ENCODE measurements at regions not wholly inside any gene's neighbourhood (a gene's known extent, or its start where the extent isn't known, plus 50 kb on each side); places are given as distances from the start of the nearest gene placed in this dataset.
"Not testable (repeated sequence)": the region's sequence is repeated elsewhere in the genome, so short reads cannot be mapped to it uniquely, and the experiment has no call there.

DNA sequence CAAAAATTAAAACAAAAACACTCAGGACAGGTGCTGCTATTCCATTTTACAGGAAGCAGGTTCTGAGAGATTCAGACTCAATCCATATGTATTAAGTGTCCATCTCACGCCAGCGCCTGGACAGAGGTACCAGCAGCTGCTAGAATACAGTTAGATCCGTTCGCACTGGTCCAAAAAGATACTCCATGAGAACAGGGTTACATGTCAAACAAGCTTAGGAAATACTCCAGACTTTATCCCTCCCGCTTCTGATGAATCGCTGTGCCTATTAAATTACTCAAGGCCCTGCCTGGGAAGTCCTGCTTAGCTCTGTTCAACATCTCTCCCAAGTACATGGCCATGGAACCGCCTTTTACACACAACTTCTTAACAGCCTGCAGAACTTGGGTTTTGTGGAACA lies 50.2 kb upstream of the SLC35C1 start:
- Mint-ChIP-seq H3K36me3 (ENCODE audit: low read depth) (no peaks in the 10 kb centered on the region), H3K27me3 (peaks cover 33% of the 10 kb centered on the region), H3K4me3 (no peak overlapping the region), H3K4me1 (no peaks in the 10 kb centered on the region), H3K27ac (no peak overlapping the region), H3K9me3 (no peaks in the 10 kb centered on the region)
- no peak for ATAC-seq (replicated peaks)

- Mint-ChIP-seq H3K4me1 (no peaks in the 10 kb centered on the region), H3K27me3 (peaks cover 33% of the 10 kb centered on the region), H3K9me3 (no peaks in the 10 kb centered on the region), H3K36me3 (ENCODE audit: low read depth) (no peaks in the 10 kb centered on the region), H3K4me3 (no peak overlapping the region), H3K27ac (no peak overlapping the region)
- no peak for ATAC-seq (replicated peaks)
Measured at GRCh38 chr11:45754261-45754709, 50.7 kb upstream of the SLC35C1 start.

GRCh38 chr11:45752106-45752505 lies 52.8 kb upstream of the SLC35C1 start:
- no peaks in the 10 kb centered on the region for H3K36me3 Mint-ChIP-seq (ENCODE audit: low read depth)
- no peak for ATAC-seq (replicated peaks)
- H3K9me3 Mint-ChIP-seq, result no peaks in the 10 kb centered on the region
- no peak overlapping the region for H3K27ac Mint-ChIP-seq
- no peaks in the 10 kb centered on the region for H3K4me1 Mint-ChIP-seq
- peaks cover 32% of the 10 kb centered on the region for H3K27me3 Mint-ChIP-seq
- no peak overlapping the region for H3K4me3 Mint-ChIP-seq

DNA sequence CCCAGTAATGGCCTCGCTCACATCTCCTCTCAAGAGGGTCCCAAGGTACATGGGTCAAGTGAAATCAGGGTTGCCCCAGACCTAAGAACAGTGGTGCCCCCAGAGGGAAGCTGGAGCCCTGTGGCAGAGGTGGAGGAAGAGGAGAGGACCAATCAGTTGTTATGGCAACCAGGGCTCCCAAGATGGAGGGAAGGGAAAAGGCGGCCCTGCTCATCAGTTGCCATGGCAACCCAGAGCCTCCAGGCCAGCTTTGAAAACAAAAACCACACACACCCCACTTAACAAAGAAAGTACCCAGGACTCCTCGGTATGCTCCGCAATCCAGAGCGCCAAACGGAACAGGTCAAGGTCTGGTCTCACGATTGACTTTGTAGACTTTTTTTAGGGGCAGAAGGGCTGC lies 53.5 kb upstream of the SLC35C1 start:
- Mint-ChIP-seq H3K9me3 (no peaks in the 10 kb centered on the region), H3K4me3 (no peak overlapping the region)

GRCh38 chr11:45750439-45750838 lies 54.5 kb upstream of the SLC35C1 start:
- Mint-ChIP-seq H3K4me1 (no peaks in the 10 kb centered on the region), H3K27me3 (peaks cover 30% of the 10 kb centered on the region), H3K36me3 (ENCODE audit: low read depth) (no peaks in the 10 kb centered on the region), H3K27ac (no peak overlapping the region), H3K9me3 (no peaks in the 10 kb centered on the region), H3K4me3 (no peak overlapping the region)
- no peak for ATAC-seq (replicated peaks)

More for the DNA sequence above, 53.5 kb upstream of the SLC35C1 start:
- Mint-ChIP-seq H3K4me1 (no peaks in the 10 kb centered on the region), H3K36me3 (ENCODE audit: low read depth) (no peaks in the 10 kb centered on the region), H3K27ac (no peak overlapping the region), H3K27me3 (peaks cover 30% of the 10 kb centered on the region)
- no peak for ATAC-seq (replicated peaks)

- H3K4me3 Mint-ChIP-seq, result no peak overlapping the region
- H3K36me3 Mint-ChIP-seq (ENCODE audit: low read depth), result no peaks in the 10 kb centered on the region
- ATAC-seq (replicated peaks), result no peak
- no peak overlapping the region for H3K27ac Mint-ChIP-seq
- no peaks in the 10 kb centered on the region for H3K4me1 Mint-ChIP-seq
- H3K27me3 Mint-ChIP-seq, result peaks cover 29% of the 10 kb centered on the region
- no peaks in the 10 kb centered on the region for H3K9me3 Mint-ChIP-seq
Measured at GRCh38 chr11:45748801-45749200, 56.1 kb upstream of the SLC35C1 start.

GRCh38 chr11:45745065-45745811 lies 59.7 kb upstream of the SLC35C1 start:
- no peaks in the 10 kb centered on the region for H3K9me3 Mint-ChIP-seq
- peaks cover 4% of the 10 kb centered on the region for H3K27me3 Mint-ChIP-seq
- H3K36me3 Mint-ChIP-seq (ENCODE audit: low read depth), result no peaks in the 10 kb centered on the region
- no peak for ATAC-seq (replicated peaks)
- H3K27ac Mint-ChIP-seq, result no peak overlapping the region
- no peaks in the 10 kb centered on the region for H3K4me1 Mint-ChIP-seq
- H3K4me3 Mint-ChIP-seq, result no peak overlapping the region

DNA sequence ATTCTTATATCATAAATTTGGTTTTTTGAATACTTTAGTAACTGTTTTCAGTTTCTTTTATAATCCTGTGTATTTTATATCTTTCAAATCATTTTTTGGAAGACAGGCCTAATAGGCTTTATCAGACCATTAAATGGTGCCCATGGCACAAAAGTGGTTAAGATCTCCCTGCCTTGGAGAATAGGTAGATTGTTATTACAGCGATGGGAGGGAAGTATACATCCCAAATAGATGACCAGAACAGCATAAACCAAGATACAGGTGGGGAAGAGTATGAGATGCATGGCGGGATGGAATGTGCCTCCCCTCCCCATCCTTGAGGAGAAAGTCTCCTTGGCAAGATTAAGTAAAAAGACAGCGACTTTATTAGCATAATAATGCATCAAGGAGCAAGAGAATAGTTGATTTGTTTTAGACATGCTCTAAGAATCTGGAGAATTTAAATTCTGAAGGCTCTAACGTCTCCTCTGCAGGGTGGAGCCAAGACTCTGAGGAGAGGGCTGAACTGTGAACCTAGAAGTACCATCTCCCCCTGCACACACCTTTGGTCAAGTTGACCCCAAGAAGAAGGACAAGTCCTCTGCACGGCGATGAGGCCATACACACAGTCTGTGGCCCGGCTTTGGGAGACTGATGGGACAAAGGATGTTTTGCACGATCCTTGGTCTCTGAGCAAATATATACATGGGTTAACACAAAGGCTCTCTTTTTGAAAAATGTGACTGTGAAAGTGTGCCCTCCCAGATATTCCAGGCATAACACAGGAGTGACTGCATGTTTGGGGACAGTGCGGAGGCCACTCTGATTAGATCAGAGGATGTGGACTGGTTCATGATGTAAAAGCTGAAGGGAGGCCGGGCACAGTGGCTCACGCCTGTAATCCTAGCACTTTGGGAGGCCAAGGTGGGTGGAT lies 61.1 kb upstream of the SLC35C1 start:
- no peak for ATAC-seq (replicated peaks)
- Mint-ChIP-seq H3K36me3 (ENCODE audit: low read depth) (no peaks in the 10 kb centered on the region), H3K27me3 (no peaks in the 10 kb centered on the region), H3K4me1 (no peaks in the 10 kb centered on the region), H3K4me3 (no peak overlapping the region), H3K9me3 (no peaks in the 10 kb centered on the region), H3K27ac (no peak overlapping the region)

- Mint-ChIP-seq H3K27me3 (no peaks in the 10 kb centered on the region), H3K27ac (no peak overlapping the region), H3K9me3 (no peaks in the 10 kb centered on the region), H3K4me3 (no peak overlapping the region), H3K4me1 (no peaks in the 10 kb centered on the region), H3K36me3 (ENCODE audit: low read depth) (no peaks in the 10 kb centered on the region)
- ATAC-seq (replicated peaks), result no peak
Measured at GRCh38 chr11:45741582-45741981, 63.4 kb upstream of the SLC35C1 start.

DNA sequence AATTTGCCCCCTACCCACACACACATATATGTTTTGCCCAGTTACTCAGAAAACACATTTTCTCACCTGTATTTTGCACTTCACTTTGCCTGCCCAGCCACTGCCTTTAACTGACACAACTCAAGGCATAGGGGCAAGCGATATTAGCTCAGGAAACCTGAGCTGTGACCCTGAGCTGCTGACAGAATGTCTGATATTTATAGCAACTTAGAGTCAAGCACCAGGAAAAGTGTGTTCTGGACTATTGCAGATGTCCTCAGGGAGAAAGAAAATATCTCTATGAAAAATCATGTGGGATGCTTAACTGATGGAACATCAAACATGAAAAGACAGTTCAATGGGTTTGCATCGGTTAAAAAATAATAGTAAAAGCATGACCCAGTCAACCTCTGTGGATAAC lies 63.9 kb upstream of the SLC35C1 start:
- Mint-ChIP-seq H3K27ac (no peak overlapping the region), H3K4me3 (no peak overlapping the region), H3K27me3 (peaks cover 2% of the 10 kb centered on the region), H3K36me3 (ENCODE audit: low read depth) (no peaks in the 10 kb centered on the region), H3K4me1 (no peaks in the 10 kb centered on the region), H3K9me3 (peaks cover 2% of the 10 kb centered on the region)
- no peak for ATAC-seq (replicated peaks)

GRCh38 chr11:45739866-45740265 lies 65.1 kb upstream of the SLC35C1 start:
- Mint-ChIP-seq H3K36me3 (ENCODE audit: low read depth) (no peaks in the 10 kb centered on the region), H3K4me1 (no peaks in the 10 kb centered on the region), H3K9me3 (peaks cover 5% of the 10 kb centered on the region), H3K4me3 (no peak overlapping the region), H3K27ac (no peak overlapping the region), H3K27me3 (peaks cover 4% of the 10 kb centered on the region)
- ATAC-seq (replicated peaks), result no peak

DNA sequence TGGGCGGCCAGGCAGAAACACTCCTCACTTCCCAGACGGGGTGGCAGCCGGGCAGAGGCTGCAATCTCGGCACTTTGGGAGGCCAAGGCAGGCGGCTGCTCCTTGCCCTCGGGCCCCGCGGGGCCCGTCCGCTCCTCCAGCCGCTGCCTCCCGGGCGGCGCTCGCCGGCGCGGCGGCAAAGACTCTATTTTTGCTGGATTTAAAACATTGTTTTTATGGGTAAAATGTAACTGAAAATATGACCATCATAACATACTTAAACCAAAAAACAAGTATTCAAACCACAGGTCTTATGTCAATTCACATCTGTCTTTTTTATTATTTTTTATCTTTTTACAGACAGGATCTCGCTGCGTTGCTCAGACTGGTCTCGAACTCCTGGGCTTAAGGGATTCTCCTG lies 65.9 kb upstream of the SLC35C1 start:
- not testable (repeated sequence) for H3K27ac Mint-ChIP-seq; H3K4me1 Mint-ChIP-seq; H3K36me3 Mint-ChIP-seq (ENCODE audit: low read depth); ATAC-seq (replicated peaks); H3K4me3 Mint-ChIP-seq; H3K9me3 Mint-ChIP-seq; H3K27me3 Mint-ChIP-seq

GRCh38 chr11:45738194-45738593 lies 66.8 kb upstream of the SLC35C1 start:
- not testable (repeated sequence) for H3K9me3 Mint-ChIP-seq; H3K36me3 Mint-ChIP-seq (ENCODE audit: low read depth); ATAC-seq (replicated peaks); H3K27ac Mint-ChIP-seq; H3K4me1 Mint-ChIP-seq; H3K4me3 Mint-ChIP-seq
- peaks cover 14% of the 10 kb centered on the region for H3K27me3 Mint-ChIP-seq

DNA sequence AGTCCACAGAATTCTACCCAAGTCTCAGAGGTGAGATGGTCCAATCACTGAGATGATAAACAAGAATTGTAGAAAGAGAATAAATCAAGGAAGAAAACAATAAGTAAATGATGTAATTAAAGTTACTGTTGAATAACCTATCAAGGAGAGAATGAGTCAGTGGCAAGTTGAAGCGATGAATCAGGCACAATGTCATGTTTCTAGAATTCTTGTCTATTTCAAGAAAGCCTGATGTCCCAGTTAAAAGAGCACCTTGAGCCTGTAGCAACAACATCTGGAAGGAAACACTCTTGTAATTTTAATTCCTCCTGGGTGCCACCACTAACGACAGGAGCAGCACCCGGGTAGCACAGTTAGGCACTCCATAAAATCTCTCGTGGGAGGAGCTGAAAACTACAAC lies 67.9 kb upstream of the SLC35C1 start:
- H3K27me3 Mint-ChIP-seq, result peaks cover 14% of the 10 kb centered on the region
- H3K4me3 Mint-ChIP-seq, result no peak overlapping the region
- H3K36me3 Mint-ChIP-seq (ENCODE audit: low read depth), result no peaks in the 10 kb centered on the region
- H3K4me1 Mint-ChIP-seq, result no peaks in the 10 kb centered on the region
- H3K27ac Mint-ChIP-seq, result peak overlapping the region; percentile 52
- peaks cover 5% of the 10 kb centered on the region for H3K9me3 Mint-ChIP-seq
- ATAC-seq (replicated peaks), result peak; percentile 72

DNA sequence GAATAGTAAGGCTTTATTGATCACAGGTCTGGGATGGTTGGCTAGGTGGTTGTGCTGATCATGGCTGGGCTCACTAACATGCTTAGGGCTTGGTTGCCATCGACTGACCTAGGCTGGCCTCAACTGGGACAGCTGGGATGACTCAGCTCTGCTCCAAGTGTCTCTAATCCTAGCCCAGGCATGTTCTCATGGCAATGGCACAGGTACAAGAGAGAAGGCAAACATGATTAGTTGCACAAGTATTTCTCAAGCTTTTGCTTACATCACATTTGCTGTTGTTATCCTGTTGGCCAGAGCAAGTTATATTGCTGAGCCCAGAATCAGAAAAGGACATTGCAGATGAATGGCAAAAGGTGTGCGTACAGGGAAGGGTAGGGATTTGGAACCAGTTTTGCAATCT lies 68.5 kb upstream of the SLC35C1 start:
- Mint-ChIP-seq H3K9me3 (peaks cover 5% of the 10 kb centered on the region), H3K4me3 (no peak overlapping the region), H3K27ac (peak overlapping the region; percentile 52), H3K27me3 (peaks cover 14% of the 10 kb centered on the region), H3K36me3 (ENCODE audit: low read depth) (no peaks in the 10 kb centered on the region), H3K4me1 (no peaks in the 10 kb centered on the region)
- no peak for ATAC-seq (replicated peaks)

Data from activated T-helper 17 cell treated with anti-CD3 and anti-CD28 coated beads, Interleukin-2, amount 50 U/mL, for 72 hours (primary cell).